ENCODE measurements at regions not wholly inside any gene's neighbourhood (a gene's known extent, or its start where the extent isn't known, plus 50 kb on each side); places are given as distances from the start of the nearest gene placed in this dataset.

DNA sequence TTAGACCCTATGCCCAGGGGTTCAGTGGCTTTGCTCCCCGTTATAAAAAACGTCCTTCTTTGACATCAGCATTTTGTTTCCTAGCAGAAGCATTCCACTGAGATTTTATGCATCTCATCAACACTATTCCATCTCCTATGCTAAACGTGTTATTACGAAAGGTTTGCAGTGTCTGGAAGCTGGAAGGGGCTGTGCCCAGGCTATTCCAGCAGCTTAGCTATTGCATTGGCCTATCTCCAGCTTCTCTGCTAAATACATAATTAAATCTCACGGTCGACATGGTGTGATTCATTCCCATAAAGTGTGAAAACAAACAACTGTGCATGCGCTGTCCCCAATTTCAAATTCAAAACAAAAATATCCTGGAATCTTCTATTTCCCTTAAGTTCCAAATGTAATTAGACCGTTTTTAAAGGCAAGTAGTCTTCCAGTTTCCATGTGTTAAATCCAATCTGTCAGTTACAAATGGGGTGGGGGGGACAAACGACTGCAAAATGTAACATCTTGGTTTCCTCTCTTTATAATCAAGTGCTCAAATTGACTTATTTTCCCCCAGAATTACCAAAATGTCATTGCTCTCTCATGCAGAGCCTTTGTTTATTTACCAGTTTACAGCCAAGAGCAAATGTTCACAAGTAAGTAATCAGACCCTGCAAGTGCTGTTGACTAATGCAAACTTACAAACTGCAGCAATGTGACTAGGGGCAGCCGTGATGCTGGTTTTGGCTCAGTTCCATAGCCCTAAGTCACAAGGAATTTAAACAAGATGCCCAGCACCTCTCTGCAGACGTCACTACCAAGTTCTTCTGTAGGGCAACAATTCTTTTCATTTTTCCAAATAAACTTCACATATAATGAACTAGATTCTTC, 212.3 kb upstream of the RORB start:
- H3K27me3 ChIP-seq (ENCODE audit: low read length), result no peaks in the 10 kb centered on the region
- TF ChIP-seq CTCF (IDR thresholded peaks at IDR 0.05; ENCODE audit: insufficient read depth, low read length, poor library complexity, severe bottlenecking) (no peak), EZH2phosphoT487 (conservative IDR thresholded peaks at IDR 0.05; ENCODE audit: low read length) (no peak)
- H3K4me3 ChIP-seq (ENCODE audit: insufficient read depth, low read length, poor library complexity, severe bottlenecking), result no peak overlapping the region
- no peaks in the 10 kb centered on the region for H4K20me1 ChIP-seq (ENCODE audit: low read depth, low read length)
- no peaks in the 10 kb centered on the region for H3K36me3 ChIP-seq (ENCODE audit: low read length)
- H3K4me2 ChIP-seq (ENCODE audit: low read depth, low read length, poor library complexity, severe bottlenecking), result no peak overlapping the region
- H3K79me2 ChIP-seq (ENCODE audit: insufficient read depth, low read length), result no peaks in the 10 kb centered on the region
- no peaks in the 10 kb centered on the region for H3K9me2 ChIP-seq (replicated peaks; ENCODE audit: insufficient read depth, low read length)
- no peak overlapping the region for H3K27ac ChIP-seq (ENCODE audit: low read depth, low read length)
- no peaks in the 10 kb centered on the region for H3F3A ChIP-seq (ENCODE audit: insufficient read depth)
- H3K9me3 ChIP-seq (ENCODE audit: insufficient read depth, low read length), result no peaks in the 10 kb centered on the region
- H3K9ac ChIP-seq (ENCODE audit: low read length), result no peak overlapping the region
- no peak overlapping the region for H2AFZ ChIP-seq (ENCODE audit: low read depth, low read length, severe bottlenecking)

- Histone ChIP-seq H2AFZ (ENCODE audit: low read depth, low read length, severe bottlenecking) (no peak overlapping the region), H3K9me3 (ENCODE audit: insufficient read depth, low read length) (no peaks in the 10 kb centered on the region), H3K9me2 (replicated peaks; ENCODE audit: insufficient read depth, low read length) (no peaks in the 10 kb centered on the region), H3K36me3 (ENCODE audit: low read length) (no peaks in the 10 kb centered on the region), H3K79me2 (ENCODE audit: insufficient read depth, low read length) (no peaks in the 10 kb centered on the region), H3K9ac (ENCODE audit: low read length) (no peak overlapping the region), H3K4me3 (ENCODE audit: insufficient read depth, low read length, poor library complexity, severe bottlenecking) (no peak overlapping the region), H3F3A (ENCODE audit: insufficient read depth) (no peaks in the 10 kb centered on the region), H3K27ac (ENCODE audit: low read depth, low read length) (no peak overlapping the region), H4K20me1 (ENCODE audit: low read depth, low read length) (no peaks in the 10 kb centered on the region), H3K4me2 (ENCODE audit: low read depth, low read length, poor library complexity, severe bottlenecking) (no peak overlapping the region), H3K27me3 (ENCODE audit: low read length) (no peaks in the 10 kb centered on the region)
- TF ChIP-seq CTCF (IDR thresholded peaks at IDR 0.05; ENCODE audit: insufficient read depth, low read length, poor library complexity, severe bottlenecking) (no peak), EZH2phosphoT487 (conservative IDR thresholded peaks at IDR 0.05; ENCODE audit: low read length) (no peak)
Observed at GRCh38 chr9:74293479-74293878, 203.7 kb upstream of the RORB start.

- Histone ChIP-seq H4K20me1 (ENCODE audit: low read depth, low read length) (no peaks in the 10 kb centered on the region), H3K36me3 (ENCODE audit: low read length) (no peaks in the 10 kb centered on the region), H3K79me2 (ENCODE audit: insufficient read depth, low read length) (no peaks in the 10 kb centered on the region)
Observed at GRCh38 chr9:74303945-74304344, 193.2 kb upstream of the RORB start.

More at GRCh38 chr9:74303945-74304344, 193.2 kb upstream of the RORB start:
- Histone ChIP-seq H3K9me2 (replicated peaks; ENCODE audit: insufficient read depth, low read length) (no peaks in the 10 kb centered on the region), H3F3A (ENCODE audit: insufficient read depth) (no peaks in the 10 kb centered on the region), H3K9ac (ENCODE audit: low read length) (no peak overlapping the region), H3K9me3 (ENCODE audit: insufficient read depth, low read length) (no peaks in the 10 kb centered on the region), H2AFZ (ENCODE audit: low read depth, low read length, severe bottlenecking) (no peak overlapping the region), H3K4me2 (ENCODE audit: low read depth, low read length, poor library complexity, severe bottlenecking) (no peak overlapping the region), H3K27ac (ENCODE audit: low read depth, low read length) (no peak overlapping the region), H3K4me3 (ENCODE audit: insufficient read depth, low read length, poor library complexity, severe bottlenecking) (no peak overlapping the region), H3K27me3 (ENCODE audit: low read length) (no peaks in the 10 kb centered on the region)
- TF ChIP-seq CTCF (IDR thresholded peaks at IDR 0.05; ENCODE audit: insufficient read depth, low read length, poor library complexity, severe bottlenecking) (no peak), EZH2phosphoT487 (conservative IDR thresholded peaks at IDR 0.05; ENCODE audit: low read length) (no peak)

Data from SU-DHL-6 (cell line).